A549 (cell line): ENCODE measurements at regions not wholly inside any gene's neighbourhood (a gene's known extent, or its start where the extent isn't known, plus 50 kb on each side); places are given as distances from the start of the nearest gene placed in this dataset.

Experiments used
- ATAC-seq, 2 experiments: fragments of 200-7000 bp in 1 of 2; fragments of >200 bp in 1 of 2; cut with Nextera tagmentation in 1 of 2; cut with Tn5 transposase in 1 of 2; 3 replicates each; pipeline versions ENCODE4 v1.8.0 to v1.9.1; 2018 to 2020; ENCODE audit warnings: mild to moderate bottlenecking in 1 of 2, moderate library complexity in 1 of 2
- CTCF ChIA-PET: fragments of 300-600 bp; sonication (Branson Sonifier 250); formaldehyde crosslinking; extraction: SDS; loops from one replicate; lab custom pipeline; 2021; ENCODE audit warnings: antibody characterized with exemption, inconsistent platforms; lab: Yijun Ruan, JAX
- POLR2A ChIA-PET: fragments of 350-600 bp; formaldehyde crosslinking; extraction: SDS; loops from one replicate; lab custom pipeline; 2021; ENCODE audit warnings: antibody characterized with exemption, inconsistent platforms; lab: Yijun Ruan, JAX
- DNase-seq, 2 experiments: peaks; one replicate each; pipeline versions ENCODE4 v3.0.0 to v3.0.0-alpha.2; 2011 to 2016; ENCODE audit warnings: low read depth in 1 of 2, low spot score in 1 of 2
- FAIRE-seq: peaks from 2 replicates; lab custom pipeline; 2011; peaks lifted over from hg19 to GRCh38; lab: Jason Lieb, UNC
- H3K27ac ChIP-seq, 2 experiments: fragments of >200 bp; sonication (Bioruptor Twin); formaldehyde crosslinking; 3 replicates each; pipeline ENCODE4 v1.5.1; 2016 to 2017
- H3K4me1 ChIP-seq: fragments of >200 bp; sonication (Bioruptor Twin); formaldehyde crosslinking; 3 replicates; pipeline ENCODE4 v1.6.1; 2016
- H3K4me2 ChIP-seq: fragments of >200 bp; sonication (Bioruptor Twin); formaldehyde crosslinking; 3 replicates; pipeline ENCODE4 v1.6.1; 2016
- H3K4me3 ChIP-seq: fragments of >200 bp; sonication (Bioruptor Twin); formaldehyde crosslinking; 3 replicates; pipeline ENCODE4 v1.5.1; 2016
- H3K9me3 ChIP-seq: fragments of >200 bp; sonication (Bioruptor Twin); formaldehyde crosslinking; 3 replicates; pipeline ENCODE4 v1.6.1; 2016
- ATOH8 ChIP-seq: fragments of 250-450 bp; sonication (Bioruptor Pico); IDR thresholded peaks from 2 replicates; pipeline ENCODE4 v1.5.0; 2020; ENCODE audit warnings: low read depth, mild to moderate bottlenecking, moderate library complexity
- CHD2 ChIP-seq: fragments of 150-350 bp; IDR thresholded peaks from 2 replicates; pipeline ENCODE4 v1.6.1; 2014; ENCODE audit warnings: low read length; ENCODE audit not compliant: partially characterized antibody
- EP300 ChIP-seq, 2 experiments: fragments of >200 bp; sonication (Bioruptor Twin); formaldehyde crosslinking; IDR thresholded peaks; 2 replicates in 1 of 2; 3 replicates in 1 of 2; pipeline ENCODE4 v1.6.1; 2016 to 2017
- ESRRA ChIP-seq: fragments of 150-350 bp; IDR thresholded peaks from 2 replicates; pipeline ENCODE4 v1.6.1; 2014; ENCODE audit warnings: mild to moderate bottlenecking, low read length, borderline replicate concordance
- HMGXB4 ChIP-seq: fragments of 250-450 bp; sonication (Bioruptor Pico); IDR thresholded peaks from 2 replicates; pipeline ENCODE4 v1.5.0; 2021; ENCODE audit warnings: mild to moderate bottlenecking, moderate library complexity, borderline replicate concordance
- HOXB5 ChIP-seq: fragments of 250-450 bp; sonication (Bioruptor Pico); IDR thresholded peaks from 2 replicates; pipeline ENCODE4 v1.5.0; 2020; ENCODE audit warnings: mild to moderate bottlenecking, moderate library complexity
- JUNB ChIP-seq: fragments of >200 bp; sonication (Bioruptor Twin); formaldehyde crosslinking; IDR thresholded peaks from 2 replicates; pipeline ENCODE4 v1.6.1; 2016
- KDM5A ChIP-seq: fragments of 200-600 bp; sonication (generic); IDR thresholded peaks from 2 replicates; pipeline ENCODE4 v1.6.1; 2016; ENCODE audit warnings: antibody characterized with exemption, mild to moderate bottlenecking
- NFE2L2 ChIP-seq: fragments of 150-350 bp; conservative IDR thresholded peaks from 2 replicates; pipeline ENCODE4 v1.6.1; 2014; ENCODE audit warnings: low read length
- NPAS2 ChIP-seq: fragments of 250-450 bp; sonication (Bioruptor Pico); IDR thresholded peaks from 2 replicates; pipeline ENCODE4 v1.8.0; 2022; ENCODE audit warnings: mild to moderate bottlenecking, moderate library complexity, borderline replicate concordance
- NR3C1 ChIP-seq: fragments of >200 bp; sonication (Bioruptor Twin); formaldehyde crosslinking; IDR thresholded peaks from 3 replicates; pipeline ENCODE4 v1.6.1; 2017
- POLR2A ChIP-seq: IDR thresholded peaks from 2 replicates; pipeline ENCODE4 v1.6.1; 2012; ENCODE audit warnings: mild to moderate bottlenecking, low read length
- RAD21 ChIP-seq, 2 experiments: fragments of >200 bp in 1 of 2; sonication (Bioruptor Twin) in 1 of 2; formaldehyde crosslinking in 1 of 2; IDR thresholded peaks in 1 of 2; conservative IDR thresholded peaks in 1 of 2; 2 replicates in 1 of 2; 3 replicates in 1 of 2; pipeline ENCODE4 v1.6.1; 2012 to 2018; ENCODE audit warnings: inconsistent platforms in 1 of 2
- RCOR1 ChIP-seq: fragments of 150-350 bp; IDR thresholded peaks from 2 replicates; pipeline ENCODE4 v1.6.1; 2014; ENCODE audit warnings: antibody characterized with exemption, low read length, low read depth
- RFX5 ChIP-seq: fragments of 450-650 bp; IDR thresholded peaks from 2 replicates; pipeline ENCODE4 v1.7.1; 2014; ENCODE audit warnings: antibody characterized with exemption, mild to moderate bottlenecking, moderate library complexity
- ZC3H11A ChIP-seq: fragments of 450-650 bp; IDR thresholded peaks from 2 replicates; pipeline ENCODE4 v1.6.1; 2014; ENCODE audit warnings: antibody characterized with exemption, mild to moderate bottlenecking
- ZNF302 ChIP-seq: fragments of 250-450 bp; sonication (Bioruptor Pico); IDR thresholded peaks from 2 replicates; pipeline ENCODE4 v1.9.0; 2021; ENCODE audit warnings: inconsistent platforms, mild to moderate bottlenecking, moderate library complexity
- WGBS: methylation state at CpG from one replicate; pipeline ENCODE4 v1.1.6; 2017; ENCODE audit errors: missing lambda C conversion rate; 5-methylcytosine and 5-hydroxymethylcytosine counted together
- TF ChIP-seq, protein P1 (sequence below): IDR thresholded peaks from 2 replicates; pipeline ENCODE4 v1.6.1; 2012; ENCODE audit warnings: low read depth, borderline replicate concordance
- TF ChIP-seq, protein P2 (sequence below): fragments of >200 bp; sonication (Bioruptor Twin); formaldehyde crosslinking; IDR thresholded peaks from 2 replicates; pipeline ENCODE4 v1.6.1; 2016
- TF ChIP-seq, protein P3 (sequence below): fragments of >200 bp; sonication (Bioruptor Twin); formaldehyde crosslinking; IDR thresholded peaks from 3 replicates; pipeline ENCODE4 v1.5.1; 2016
- TF ChIP-seq, protein P4 (sequence below): fragments of >200 bp; sonication (Bioruptor Twin); formaldehyde crosslinking; IDR thresholded peaks from 3 replicates; pipeline ENCODE4 v1.6.1; 2016

DNA sequence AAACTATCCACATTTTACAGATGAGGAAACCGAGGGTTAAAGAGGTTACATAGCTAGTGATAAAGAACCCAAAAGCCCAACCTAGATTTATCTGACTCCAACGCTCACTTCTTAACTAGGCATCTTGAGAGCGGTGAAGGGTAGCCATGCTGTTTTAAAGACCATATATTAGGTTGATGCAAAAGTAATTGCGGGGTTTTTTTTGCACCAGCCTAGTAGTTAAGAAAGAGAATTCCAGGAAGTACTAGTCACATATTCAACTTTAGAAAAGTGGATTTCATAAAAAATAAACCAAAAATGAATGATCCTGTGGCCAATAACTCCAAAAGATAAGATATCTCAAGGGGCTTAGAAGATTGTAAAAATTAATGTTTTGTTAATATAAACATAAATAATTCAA is 162.1 kb downstream of the GLUL start:
- Histone ChIP-seq H3K9me3 (no peaks in the 10 kb centered on the region), H3K4me3 (no peak overlapping the region), H3K27ac (no peak overlapping the region), H3K4me1 (no peaks in the 10 kb centered on the region), H3K4me2 (no peak overlapping the region)
- FAIRE-seq = no peak
- no peak for TF ChIP-seq CHD2
- TF ChIP-seq ZC3H11A = no peak
- no peak for TF ChIP-seq NPAS2 (CRISPR knock-in tag)
- no peak for TF ChIP-seq POLR2A
- TF ChIP-seq, protein P1, sequence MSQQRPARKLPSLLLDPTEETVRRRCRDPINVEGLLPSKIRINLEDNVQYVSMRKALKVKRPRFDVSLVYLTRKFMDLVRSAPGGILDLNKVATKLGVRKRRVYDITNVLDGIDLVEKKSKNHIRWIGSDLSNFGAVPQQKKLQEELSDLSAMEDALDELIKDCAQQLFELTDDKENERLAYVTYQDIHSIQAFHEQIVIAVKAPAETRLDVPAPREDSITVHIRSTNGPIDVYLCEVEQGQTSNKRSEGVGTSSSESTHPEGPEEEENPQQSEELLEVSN = no peak
- no peak for TF ChIP-seq NFE2L2
- TF ChIP-seq ZNF302 (CRISPR knock-in tag) = no peak
- TF ChIP-seq HOXB5 (CRISPR knock-in tag) = no peak
- TF ChIP-seq KDM5A = no peak
- TF ChIP-seq EP300 (IDR thresholded peaks at IDR 0.05) = no peak
- TF ChIP-seq RAD21 (conservative IDR thresholded peaks at IDR 0.05 in 1 of 2, IDR thresholded peaks at IDR 0.05 in 1 of 2) = no peak
- TF ChIP-seq, protein P2, sequence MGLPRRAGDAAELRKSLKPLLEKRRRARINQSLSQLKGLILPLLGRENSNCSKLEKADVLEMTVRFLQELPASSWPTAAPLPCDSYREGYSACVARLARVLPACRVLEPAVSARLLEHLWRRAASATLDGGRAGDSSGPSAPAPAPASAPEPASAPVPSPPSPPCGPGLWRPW = no peak
- TF ChIP-seq NR3C1 = no peak
- TF ChIP-seq RCOR1 = no peak
- TF ChIP-seq JUNB = no peak
- TF ChIP-seq, protein P3, sequence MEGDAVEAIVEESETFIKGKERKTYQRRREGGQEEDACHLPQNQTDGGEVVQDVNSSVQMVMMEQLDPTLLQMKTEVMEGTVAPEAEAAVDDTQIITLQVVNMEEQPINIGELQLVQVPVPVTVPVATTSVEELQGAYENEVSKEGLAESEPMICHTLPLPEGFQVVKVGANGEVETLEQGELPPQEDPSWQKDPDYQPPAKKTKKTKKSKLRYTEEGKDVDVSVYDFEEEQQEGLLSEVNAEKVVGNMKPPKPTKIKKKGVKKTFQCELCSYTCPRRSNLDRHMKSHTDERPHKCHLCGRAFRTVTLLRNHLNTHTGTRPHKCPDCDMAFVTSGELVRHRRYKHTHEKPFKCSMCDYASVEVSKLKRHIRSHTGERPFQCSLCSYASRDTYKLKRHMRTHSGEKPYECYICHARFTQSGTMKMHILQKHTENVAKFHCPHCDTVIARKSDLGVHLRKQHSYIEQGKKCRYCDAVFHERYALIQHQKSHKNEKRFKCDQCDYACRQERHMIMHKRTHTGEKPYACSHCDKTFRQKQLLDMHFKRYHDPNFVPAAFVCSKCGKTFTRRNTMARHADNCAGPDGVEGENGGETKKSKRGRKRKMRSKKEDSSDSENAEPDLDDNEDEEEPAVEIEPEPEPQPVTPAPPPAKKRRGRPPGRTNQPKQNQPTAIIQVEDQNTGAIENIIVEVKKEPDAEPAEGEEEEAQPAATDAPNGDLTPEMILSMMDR = no peak
- TF ChIP-seq, protein P4, sequence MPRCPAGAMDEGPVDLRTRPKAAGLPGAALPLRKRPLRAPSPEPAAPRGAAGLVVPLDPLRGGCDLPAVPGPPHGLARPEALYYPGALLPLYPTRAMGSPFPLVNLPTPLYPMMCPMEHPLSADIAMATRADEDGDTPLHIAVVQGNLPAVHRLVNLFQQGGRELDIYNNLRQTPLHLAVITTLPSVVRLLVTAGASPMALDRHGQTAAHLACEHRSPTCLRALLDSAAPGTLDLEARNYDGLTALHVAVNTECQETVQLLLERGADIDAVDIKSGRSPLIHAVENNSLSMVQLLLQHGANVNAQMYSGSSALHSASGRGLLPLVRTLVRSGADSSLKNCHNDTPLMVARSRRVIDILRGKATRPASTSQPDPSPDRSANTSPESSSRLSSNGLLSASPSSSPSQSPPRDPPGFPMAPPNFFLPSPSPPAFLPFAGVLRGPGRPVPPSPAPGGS = no peak
- TF ChIP-seq ATOH8 (CRISPR knock-in tag) = no peak
- ATAC-seq = no peak
- CTCF ChIA-PET = interaction anchor here (1.6 kb wide), 1 partner anchor 86 kb away, joined by 4 read pairs; no protein-coding TSS in a partner anchor
- 73% methylated on average over 4 of the region's 4 CpGs for WGBS
- DNase-seq = no peak
- POLR2A ChIA-PET = no interaction called here

DNA sequence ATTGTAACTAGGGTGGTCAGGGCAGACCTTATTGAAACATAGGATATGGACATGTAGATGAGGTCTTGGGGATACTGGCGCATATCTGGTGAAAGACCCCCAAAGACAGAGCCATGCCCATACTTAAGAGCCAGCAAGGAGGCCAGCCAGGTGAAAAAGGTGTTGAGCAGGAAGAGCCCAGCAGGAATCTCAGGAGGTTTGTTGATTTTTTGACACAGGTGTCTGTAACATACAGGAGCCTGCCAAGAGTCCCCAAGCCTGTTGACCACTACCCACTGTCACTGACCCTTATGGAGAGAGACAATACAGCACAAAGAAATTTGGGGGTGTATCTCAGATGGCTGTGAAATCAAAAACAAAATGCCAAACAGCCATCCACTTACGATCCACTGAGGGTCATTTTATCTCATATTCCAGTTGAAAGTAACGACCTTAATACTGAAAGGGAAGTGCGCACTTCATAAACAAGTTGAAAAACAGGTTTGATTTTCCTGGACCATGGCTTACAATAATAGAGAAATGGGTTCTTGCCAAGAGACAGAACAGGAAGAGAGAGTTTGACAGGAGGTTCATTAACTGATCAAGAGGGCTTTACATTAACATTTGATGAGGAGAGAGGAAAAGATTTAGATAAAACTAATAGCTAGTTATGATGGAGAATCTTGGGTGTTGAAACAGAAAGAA is 163.6 kb downstream of the GLUL start:
- Histone ChIP-seq H3K4me2 (no peak overlapping the region), H3K27ac (no peak overlapping the region), H3K4me1 (no peaks in the 10 kb centered on the region), H3K9me3 (no peaks in the 10 kb centered on the region), H3K4me3 (no peak overlapping the region)
- no peak for ATAC-seq
- TF ChIP-seq RFX5 = no peak
- no peak for TF ChIP-seq HMGXB4 (CRISPR knock-in tag)
- TF ChIP-seq, protein P2 = no peak
- TF ChIP-seq ESRRA = no peak
- no peak for FAIRE-seq
- POLR2A ChIA-PET = no interaction called here
- WGBS = 57% methylated on average over 4 of the region's 4 CpGs
- DNase-seq = no peak
- CTCF ChIA-PET = interaction anchor here (0.6 to 1.3 kb wide), 2 partner anchors 55 to 169 kb away, joined by 4 to 5 read pairs; no protein-coding TSS in a partner anchor
